RWPE2 (cell line): ENCODE measurements at regions not wholly inside any gene's neighbourhood (a gene's known extent, or its start where the extent isn't known, plus 50 kb on each side); places are given as distances from the start of the nearest gene placed in this dataset.
A peak's percentile ranks its signal among the peaks of the same experiment; 100 is the strongest.

Source experiments
- ATAC-seq: fragments of 200-7000 bp; cut with Tn5 transposase; 3 replicates; pipeline ENCODE4 v1.9.1; 2021; ENCODE audit warnings: low read depth
- DNase-seq: peaks from one replicate; pipeline ENCODE4 v3.0.0-alpha.2; 2020; ENCODE audit warnings: low spot score
- H3K27ac ChIP-seq: fragments of 450-650 bp; 2 replicates; pipeline ENCODE4 v1.5.1; 2017; ENCODE audit warnings: mild to moderate bottlenecking; ENCODE audit not compliant: poor library complexity, severe bottlenecking
- H3K27me3 ChIP-seq: fragments of 250-450 bp; sonication (Bioruptor Pico); 2 replicates; pipeline ENCODE4 v1.5.1; 2021; ENCODE audit warnings: mild to moderate bottlenecking, moderate library complexity; ENCODE audit not compliant: insufficient read depth, poor library complexity, severe bottlenecking
- H3K36me3 ChIP-seq: fragments of 250-450 bp; sonication (Bioruptor Pico); 2 replicates; pipeline ENCODE4 v1.5.1; 2020; ENCODE audit warnings: low read depth, mild to moderate bottlenecking, moderate library complexity
- H3K4me1 ChIP-seq: fragments of 250-450 bp; sonication (Bioruptor Pico); 2 replicates; pipeline ENCODE4 v1.5.1; 2021; ENCODE audit warnings: mild to moderate bottlenecking, moderate library complexity; ENCODE audit not compliant: insufficient read depth, poor library complexity, severe bottlenecking
- H3K4me3 ChIP-seq: fragments of 250-450 bp; sonication (Bioruptor Pico); 2 replicates; pipeline ENCODE4 v1.5.1; 2021; ENCODE audit warnings: mild to moderate bottlenecking, moderate library complexity; ENCODE audit not compliant: severe bottlenecking
- H3K9me3 ChIP-seq: fragments of 250-450 bp; sonication (Bioruptor Pico); 2 replicates; pipeline ENCODE4 v1.5.1; 2021; ENCODE audit warnings: mild to moderate bottlenecking, moderate library complexity; ENCODE audit not compliant: severe bottlenecking
- TF ChIP-seq, protein P1 (sequence below): fragments of 450-650 bp; IDR thresholded peaks from one replicate; pipeline ENCODE4 v1.5.1; 2017; ENCODE audit warnings: mild to moderate bottlenecking, moderate library complexity; ENCODE audit not compliant: poor library complexity, severe bottlenecking

DNA sequence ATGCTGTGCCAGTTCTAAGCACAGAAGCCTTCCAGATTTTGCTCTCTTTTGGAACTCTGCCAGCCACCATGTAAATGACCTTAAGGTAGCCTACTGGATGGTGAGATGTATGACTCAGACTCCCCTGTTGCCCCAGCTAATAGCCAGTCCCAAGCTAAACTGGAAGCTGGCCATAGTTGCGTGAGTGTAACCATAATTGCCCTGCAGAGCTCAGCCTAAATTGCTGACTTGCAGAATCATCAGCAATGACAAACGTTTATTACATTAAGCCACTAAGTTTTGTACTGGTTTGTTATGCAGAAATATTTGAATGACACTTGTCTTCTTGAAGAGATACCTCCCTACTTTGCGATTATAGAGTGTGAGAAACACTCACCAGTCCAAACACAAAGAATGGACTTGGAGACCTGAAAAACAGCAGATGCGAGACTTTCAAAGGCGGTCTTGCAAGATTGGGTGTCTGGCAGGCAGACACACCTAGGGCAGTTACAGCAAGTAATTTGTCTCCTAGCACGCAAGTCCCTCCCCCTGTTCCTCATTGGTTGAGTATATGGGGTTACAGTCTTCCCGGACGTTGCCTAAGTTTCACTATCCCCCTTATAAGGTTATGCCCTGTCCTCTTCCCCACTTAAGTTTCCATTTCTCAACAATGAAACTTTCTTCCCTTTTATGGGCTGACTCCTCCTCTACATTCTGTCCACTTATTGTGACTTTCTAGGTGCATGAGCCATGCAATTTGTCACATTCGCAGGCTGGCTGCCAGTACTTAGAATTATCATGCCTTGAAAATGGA is 83.6 kb upstream of the XCR1 start:
- DNase-seq (peak; percentile 80), ATAC-seq (peak; percentile 68)
- no peaks in the 10 kb centered on the region for H3K36me3 ChIP-seq
- H3K4me1 ChIP-seq: peaks cover 54% of the 10 kb centered on the region
- H3K27ac ChIP-seq: no peak overlapping the region
- H3K4me3 ChIP-seq: no peak overlapping the region
- TF ChIP-seq, protein P1, sequence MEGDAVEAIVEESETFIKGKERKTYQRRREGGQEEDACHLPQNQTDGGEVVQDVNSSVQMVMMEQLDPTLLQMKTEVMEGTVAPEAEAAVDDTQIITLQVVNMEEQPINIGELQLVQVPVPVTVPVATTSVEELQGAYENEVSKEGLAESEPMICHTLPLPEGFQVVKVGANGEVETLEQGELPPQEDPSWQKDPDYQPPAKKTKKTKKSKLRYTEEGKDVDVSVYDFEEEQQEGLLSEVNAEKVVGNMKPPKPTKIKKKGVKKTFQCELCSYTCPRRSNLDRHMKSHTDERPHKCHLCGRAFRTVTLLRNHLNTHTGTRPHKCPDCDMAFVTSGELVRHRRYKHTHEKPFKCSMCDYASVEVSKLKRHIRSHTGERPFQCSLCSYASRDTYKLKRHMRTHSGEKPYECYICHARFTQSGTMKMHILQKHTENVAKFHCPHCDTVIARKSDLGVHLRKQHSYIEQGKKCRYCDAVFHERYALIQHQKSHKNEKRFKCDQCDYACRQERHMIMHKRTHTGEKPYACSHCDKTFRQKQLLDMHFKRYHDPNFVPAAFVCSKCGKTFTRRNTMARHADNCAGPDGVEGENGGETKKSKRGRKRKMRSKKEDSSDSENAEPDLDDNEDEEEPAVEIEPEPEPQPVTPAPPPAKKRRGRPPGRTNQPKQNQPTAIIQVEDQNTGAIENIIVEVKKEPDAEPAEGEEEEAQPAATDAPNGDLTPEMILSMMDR: no peak
- H3K27me3 ChIP-seq: no peaks in the 10 kb centered on the region
- H3K9me3 ChIP-seq: no peaks in the 10 kb centered on the region

DNA sequence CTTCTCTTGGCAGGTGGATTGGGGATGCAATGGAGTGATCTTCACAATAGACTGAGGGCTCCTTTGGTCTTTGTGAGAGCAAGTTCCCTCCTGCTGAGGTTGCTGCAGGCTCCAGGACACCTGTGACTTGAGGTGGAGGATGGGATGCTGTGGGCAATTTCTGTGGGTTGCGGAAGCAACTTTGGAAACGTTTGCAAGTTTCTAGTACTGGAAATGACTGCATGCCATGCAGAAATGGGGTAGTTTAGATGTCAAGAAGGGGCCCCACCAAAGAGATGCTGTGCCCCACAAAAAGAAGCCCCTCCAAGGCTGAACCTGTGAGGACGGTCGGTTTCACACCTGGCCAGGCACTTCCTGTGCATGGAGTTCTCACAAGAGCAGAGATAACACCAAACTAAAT is 80.4 kb upstream of the XCR1 start:
- Histone ChIP-seq H3K4me1 (peaks cover 30% of the 10 kb centered on the region), H3K36me3 (no peaks in the 10 kb centered on the region), H3K9me3 (no peaks in the 10 kb centered on the region), H3K27ac (no peak overlapping the region), H3K4me3 (no peak overlapping the region), H3K27me3 (no peaks in the 10 kb centered on the region)
- ATAC-seq (no peak), DNase-seq (no peak)
- TF ChIP-seq, protein P1: no peak

DNA sequence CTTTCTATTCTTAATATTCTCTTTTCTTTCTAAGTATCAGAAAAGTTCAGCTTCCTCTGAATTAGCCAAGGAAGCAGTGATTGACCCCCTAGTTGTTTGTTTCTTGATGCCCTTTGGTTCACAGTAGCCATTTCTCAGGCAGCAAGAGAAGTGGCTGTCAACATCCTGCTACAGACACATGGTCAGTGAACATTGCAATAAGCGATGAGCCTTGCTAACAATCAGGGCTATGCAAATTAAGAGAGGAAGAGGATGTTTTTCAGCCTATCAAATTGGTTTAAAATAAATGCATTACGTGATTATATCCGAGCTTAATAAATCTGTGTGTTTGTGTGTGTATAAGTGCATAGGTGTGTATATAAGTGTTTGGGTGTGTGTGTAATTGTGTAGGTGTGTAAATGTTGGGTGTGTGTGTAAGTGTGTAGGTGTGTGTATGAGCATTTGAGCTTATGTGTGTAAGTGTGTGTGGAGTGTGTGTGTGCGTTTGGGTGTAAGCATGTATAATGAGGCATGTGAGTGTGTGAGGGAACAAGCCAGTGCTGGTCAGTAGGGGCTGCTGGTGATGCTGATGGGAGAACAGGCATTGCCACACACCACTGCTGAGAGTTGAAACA is 78.1 kb upstream of the XCR1 start:
- H3K27me3 ChIP-seq: no peaks in the 10 kb centered on the region
- H3K9me3 ChIP-seq: no peaks in the 10 kb centered on the region
- H3K4me3 ChIP-seq: no peak overlapping the region
- TF ChIP-seq, protein P1: no peak
- DNase-seq (no peak), ATAC-seq (no peak)
- no peaks in the 10 kb centered on the region for H3K36me3 ChIP-seq
- H3K27ac ChIP-seq: no peak overlapping the region
- H3K4me1 ChIP-seq: peaks cover 13% of the 10 kb centered on the region

DNA sequence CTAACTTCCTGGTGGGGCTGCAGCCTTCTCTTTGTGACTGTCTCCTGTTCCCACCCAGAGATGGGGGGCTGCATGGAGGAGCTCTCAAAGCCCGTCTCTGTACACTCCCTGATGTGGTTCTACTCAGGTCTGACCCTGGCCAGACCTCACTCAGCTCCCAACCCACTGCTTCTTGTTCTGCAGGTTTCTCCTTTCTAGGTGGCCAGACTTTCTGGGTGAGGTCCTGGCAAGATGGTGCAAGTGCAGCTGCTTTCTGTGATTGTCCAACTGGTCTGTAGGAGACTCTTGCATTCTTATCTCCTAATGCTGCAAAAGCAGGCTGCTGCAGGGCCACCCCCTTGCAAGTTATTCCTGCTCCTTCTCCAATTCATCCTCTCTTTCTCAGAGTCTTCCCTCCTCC is 77.4 kb upstream of the XCR1 start:
- no peaks in the 10 kb centered on the region for H3K36me3 ChIP-seq
- H3K4me1 ChIP-seq: peaks cover 7% of the 10 kb centered on the region
- no peaks in the 10 kb centered on the region for H3K9me3 ChIP-seq
- TF ChIP-seq, protein P1: no peak
- no peak overlapping the region for H3K27ac ChIP-seq
- no peaks in the 10 kb centered on the region for H3K27me3 ChIP-seq
- ATAC-seq (no peak), DNase-seq (no peak)
- no peak overlapping the region for H3K4me3 ChIP-seq

DNA sequence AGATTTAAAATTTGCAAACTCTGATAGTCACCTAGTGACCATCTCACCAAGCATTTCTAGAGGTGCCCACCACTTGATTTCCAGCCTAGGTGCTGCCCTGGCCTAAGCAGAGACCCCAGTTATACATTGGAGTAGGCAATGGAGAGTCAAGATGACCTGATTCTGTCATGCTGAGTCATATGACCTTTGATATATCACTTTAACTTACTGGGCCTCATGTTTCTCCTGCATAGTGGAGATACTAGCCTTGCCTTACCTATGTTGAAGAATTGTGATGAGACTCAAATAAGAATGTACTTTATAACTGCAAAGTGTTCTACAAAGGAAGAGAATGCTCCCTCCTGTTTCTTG is 75.5 kb upstream of the XCR1 start:
- Histone ChIP-seq H3K36me3 (no peaks in the 10 kb centered on the region), H3K27me3 (no peaks in the 10 kb centered on the region), H3K4me1 (no peaks in the 10 kb centered on the region), H3K9me3 (no peaks in the 10 kb centered on the region), H3K4me3 (no peak overlapping the region), H3K27ac (no peak overlapping the region)
- no peak for ATAC-seq
- DNase-seq: no peak
- TF ChIP-seq, protein P1: peak; percentile 17
